HG02938 (cell line): ENCODE measurements at regions not wholly inside any gene's neighbourhood (a gene's known extent, or its start where the extent isn't known, plus 50 kb on each side); places are given as distances from the start of the nearest gene placed in this dataset.
"Not testable (repeated sequence)": the region's sequence is repeated elsewhere in the genome, so short reads cannot be mapped to it uniquely, and the experiment has no call there.

ENCODE experiments used
- ATAC-seq: cut with Tn5 transposase; IDR thresholded peaks from one replicate; pipeline ENCODE4 v1.9.1; 2021; ENCODE audit warnings: mild to moderate bottlenecking, moderate library complexity; ENCODE audit not compliant: unreplicated experiment

DNA sequence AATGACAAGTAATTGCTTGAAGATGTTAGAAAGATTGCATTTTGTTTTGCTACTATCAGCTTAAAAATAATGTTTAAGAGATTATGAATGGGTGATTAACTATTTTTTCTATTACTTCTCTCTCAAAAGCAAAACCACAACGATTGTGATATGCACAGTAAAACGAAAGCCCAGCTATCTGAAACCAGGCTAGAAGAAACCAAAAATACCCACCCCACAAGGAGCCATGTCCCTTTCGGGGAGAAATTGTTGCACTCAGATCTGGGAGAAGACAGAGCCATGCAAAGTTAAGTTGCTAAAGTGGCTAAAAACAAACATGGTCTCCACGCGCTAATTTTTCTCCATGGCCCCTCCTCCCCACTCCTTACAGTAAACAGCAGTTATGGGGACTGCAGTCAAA lies 173.6 kb downstream of the RPS24 start:
- no peak for ATAC-seq

- ATAC-seq: no peak
Measured at GRCh38 chr10:78207776-78208175, 174.1 kb downstream of the RPS24 start.

DNA sequence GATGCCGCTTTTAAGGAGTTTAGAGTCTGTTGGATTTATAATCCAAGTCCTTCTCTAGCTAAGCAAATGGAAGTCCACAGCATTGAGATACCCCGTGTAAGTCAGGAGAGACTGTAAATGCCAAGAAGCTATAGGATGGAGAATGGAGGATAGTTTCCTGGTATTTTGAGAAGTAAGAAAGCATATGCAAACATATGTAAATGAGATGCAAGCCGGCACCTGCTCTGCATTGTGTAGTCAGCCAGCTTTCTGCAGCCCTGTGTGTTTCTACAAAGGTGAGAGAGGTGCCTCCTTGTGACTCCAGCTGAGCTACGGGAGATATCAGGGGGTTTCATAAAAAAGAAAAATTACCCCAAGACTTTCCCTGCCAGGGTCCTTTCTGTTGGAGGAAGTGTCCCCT lies 176.3 kb downstream of the RPS24 start:
- ATAC-seq: no peak

DNA sequence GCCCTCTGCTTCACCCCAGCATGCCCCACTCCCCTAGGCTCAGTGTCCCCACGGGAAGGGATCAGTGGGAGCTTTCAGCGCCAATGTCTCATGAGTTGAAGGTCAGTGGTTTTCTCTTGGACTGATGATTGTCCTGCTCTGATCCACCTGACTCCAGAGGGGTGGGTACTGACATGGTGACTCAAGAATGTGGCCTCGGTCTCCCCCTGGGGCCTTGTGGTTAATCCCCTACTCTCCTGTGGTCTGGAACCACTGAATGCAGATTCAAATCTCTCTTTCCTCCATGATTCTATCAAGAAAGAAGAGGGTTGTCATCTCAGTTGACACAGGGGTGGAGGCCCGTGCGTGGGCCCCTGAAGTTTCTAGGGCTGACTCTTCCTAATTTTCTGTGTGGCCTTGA lies 176.9 kb downstream of the RPS24 start:
- no peak for ATAC-seq

- no peak for ATAC-seq
Measured at GRCh38 chr10:78210976-78211375, 177.3 kb downstream of the RPS24 start.

DNA sequence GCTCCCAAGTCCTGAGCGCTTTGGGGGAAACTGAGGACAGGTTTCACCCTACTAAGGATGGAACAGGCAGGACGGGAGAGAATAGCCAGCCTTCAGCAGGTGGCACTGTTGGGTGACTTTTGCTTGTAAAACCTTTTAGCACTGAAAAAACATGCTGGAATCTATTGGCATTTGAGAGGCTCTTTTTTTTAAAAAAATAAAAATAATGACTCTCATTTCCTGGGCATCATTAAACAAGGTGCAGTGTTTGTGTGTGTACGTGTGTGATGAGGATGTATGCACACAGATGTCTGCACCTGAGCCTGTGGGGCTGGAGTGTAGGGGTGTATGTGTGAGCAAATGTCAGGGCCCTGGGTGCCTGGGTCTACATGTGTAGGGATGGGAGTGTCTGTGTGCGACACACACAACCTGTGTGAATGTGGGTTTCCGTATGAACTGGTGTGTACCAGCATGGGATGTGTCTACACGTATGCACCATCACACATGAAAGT lies 177.9 kb downstream of the RPS24 start:
- no peak for ATAC-seq

- ATAC-seq: no peak
Measured at GRCh38 chr10:78212060-78212785, 178.6 kb downstream of the RPS24 start.

- no peak for ATAC-seq
Measured at GRCh38 chr10:78212786-78213175, 179.1 kb downstream of the RPS24 start.

- ATAC-seq: no peak
Measured at GRCh38 chr10:78214955-78215354, 181.3 kb downstream of the RPS24 start.

GRCh38 chr10:78215645-78216044 lies 182.0 kb downstream of the RPS24 start:
- no peak for ATAC-seq

DNA sequence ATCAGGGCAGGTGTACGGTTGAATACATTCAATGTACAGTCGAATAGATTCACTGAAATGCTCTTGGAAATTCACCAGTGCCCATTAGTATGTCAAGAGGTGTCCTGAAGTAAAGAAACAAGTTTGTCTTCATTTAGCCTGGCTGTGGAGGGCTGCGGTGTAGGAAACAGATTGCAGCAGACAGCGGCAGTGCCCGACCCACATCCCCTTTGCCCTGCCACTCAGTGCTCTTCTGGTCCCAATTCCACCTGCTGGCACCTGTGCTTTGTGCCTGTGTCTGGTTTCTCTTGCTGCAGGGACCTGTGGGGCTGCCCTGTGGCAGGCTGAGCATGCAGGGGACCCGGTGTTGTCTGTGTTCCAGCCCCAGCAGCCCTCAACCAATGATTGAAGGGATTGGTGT lies 183.7 kb downstream of the RPS24 start:
- ATAC-seq: no peak

DNA sequence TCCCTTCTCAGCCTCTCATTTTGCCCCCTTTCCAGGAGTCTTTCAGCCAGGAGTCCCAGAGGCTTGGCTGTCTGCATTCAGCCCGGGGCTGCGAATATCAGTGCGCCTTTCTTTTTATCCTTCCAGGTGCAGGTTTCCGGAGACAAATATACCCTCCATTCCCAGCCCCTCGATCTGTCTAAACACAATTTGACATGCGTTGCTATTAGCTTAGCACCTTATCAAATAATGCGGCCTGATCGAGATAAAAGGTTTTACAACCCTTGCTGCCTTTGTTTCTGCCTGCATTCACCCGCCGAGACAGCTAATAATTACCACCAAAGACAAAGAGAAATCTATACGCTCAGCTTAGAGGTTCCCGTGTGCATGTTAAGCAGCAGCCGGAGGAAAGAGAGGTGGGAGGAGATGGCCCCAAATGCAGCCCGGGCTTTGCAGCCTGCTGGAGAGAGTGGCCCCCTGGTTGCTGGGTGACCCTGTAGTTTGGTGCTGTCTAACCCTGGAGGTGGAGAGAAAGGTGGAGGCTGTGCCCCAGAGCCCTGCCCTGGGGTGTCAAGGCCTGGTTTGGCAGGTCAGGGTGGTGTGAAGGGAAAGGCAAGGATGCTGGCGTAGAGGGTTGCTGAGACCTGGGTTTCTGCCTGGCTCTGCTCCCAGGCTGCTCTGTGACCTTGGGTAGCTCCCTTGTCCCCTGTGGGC lies 185.3 kb downstream of the RPS24 start:
- ATAC-seq: no peak

DNA sequence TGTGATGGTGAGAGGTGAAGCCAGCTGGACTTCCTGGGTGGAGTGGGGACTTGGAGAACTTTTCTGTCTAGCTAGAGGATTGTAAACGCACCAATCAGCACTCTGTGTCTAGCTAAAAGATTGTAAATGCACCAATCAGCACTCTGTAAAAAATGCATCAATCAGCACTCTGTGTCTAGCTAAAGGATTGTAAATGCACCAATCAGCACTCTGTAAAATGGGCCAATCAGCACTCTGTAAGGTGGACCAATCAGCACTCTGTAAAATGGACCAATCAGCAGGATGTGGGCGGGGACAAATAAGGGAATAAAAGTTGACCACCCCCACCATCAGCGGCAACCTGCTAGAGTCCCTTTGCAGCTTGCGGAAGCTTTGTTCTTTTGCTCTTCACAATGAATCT lies 185.9 kb downstream of the RPS24 start:
- not testable (repeated sequence) for ATAC-seq

GRCh38 chr10:78220781-78221180 lies 187.1 kb downstream of the RPS24 start:
- ATAC-seq: no peak

- no peak for ATAC-seq
Measured at GRCh38 chr10:78222096-78222790, 188.6 kb downstream of the RPS24 start.

DNA sequence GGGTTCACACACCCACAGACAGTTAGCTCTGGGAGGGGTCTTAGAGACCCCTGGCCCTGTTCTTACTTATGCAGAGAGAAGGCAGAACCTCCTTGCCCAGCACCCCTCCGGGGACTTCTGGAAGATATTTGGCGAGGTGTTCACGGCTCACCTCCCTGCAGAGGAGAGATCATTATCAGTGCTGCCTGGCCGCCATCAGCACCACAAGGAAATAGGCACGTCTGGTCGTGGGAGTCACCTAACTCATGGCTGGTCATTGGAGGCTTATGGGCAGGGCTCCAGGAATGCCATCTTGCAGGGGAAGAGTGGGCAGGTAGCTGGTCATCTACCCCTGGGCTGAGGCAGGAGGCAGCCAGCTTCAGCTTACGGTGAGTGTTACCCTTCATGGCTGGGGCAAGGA lies 189.4 kb downstream of the RPS24 start:
- ATAC-seq: no peak

DNA sequence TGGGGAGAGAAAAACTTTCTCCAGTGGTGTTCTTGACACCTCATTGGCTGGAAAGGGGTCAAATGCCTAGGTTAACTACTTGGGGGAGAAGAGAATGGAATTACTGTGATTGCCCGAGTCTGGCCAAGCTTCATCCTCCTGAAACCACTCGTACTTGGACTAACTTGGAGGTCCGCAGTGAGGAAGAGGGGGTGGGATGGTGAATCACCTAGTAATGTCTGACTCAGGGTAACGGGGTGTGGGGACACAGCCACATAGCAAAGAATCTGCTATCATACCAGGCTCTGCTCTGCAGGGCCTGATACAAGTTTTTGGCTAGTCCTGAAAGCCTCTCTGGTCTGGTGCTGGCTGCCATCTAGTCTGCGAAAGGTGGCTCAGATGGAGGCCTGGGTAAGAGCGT lies 190.9 kb downstream of the RPS24 start:
- ATAC-seq: no peak

- no peak for ATAC-seq
Measured at GRCh38 chr10:78225594-78225993, 191.9 kb downstream of the RPS24 start.

DNA sequence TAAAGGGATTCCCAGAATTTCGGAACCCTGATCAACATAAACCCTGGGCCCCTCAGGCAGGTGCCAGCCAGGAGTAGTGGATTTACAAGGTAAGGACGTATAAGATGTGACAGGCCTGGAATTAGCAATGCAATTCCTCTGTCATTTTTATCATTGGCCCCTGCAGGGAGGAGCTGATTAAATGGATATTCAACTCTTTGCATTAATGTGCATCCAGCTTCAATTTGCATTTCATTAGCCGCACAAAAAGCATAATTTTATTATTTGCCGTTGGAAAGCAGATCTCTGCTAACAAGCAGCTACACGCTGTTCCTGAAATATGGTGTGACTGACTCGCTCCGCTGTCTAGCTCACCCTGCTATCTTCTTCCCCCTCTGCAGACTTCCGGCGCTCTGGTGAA lies 195.8 kb downstream of the RPS24 start:
- no peak for ATAC-seq

- ATAC-seq: no peak
Measured at GRCh38 chr10:78229950-78230675, 196.4 kb downstream of the RPS24 start.

DNA sequence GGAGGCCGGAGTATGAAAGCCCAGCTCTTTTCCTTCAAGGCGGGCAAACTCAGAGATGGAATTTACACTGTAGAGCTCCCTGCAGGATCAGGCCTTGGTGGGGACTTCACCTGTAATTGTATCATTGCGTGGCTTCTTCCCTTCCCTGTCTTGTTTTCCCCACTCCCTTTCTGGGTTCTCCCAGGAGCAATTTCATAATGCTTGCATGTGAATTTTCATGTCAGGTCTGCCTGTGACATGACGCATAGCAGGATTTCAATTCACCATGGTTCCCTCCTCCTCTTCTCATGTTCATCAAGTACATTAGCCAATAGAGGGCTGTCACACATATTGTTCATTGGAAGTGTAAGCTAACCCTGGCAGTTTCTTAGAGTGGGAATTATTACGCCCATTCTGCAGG lies 197.7 kb downstream of the RPS24 start:
- no peak for ATAC-seq
